Germinal center (tissue), 1 donor: ENCODE measurements at regions not wholly inside any gene's neighbourhood (a gene's known extent, or its start where the extent isn't known, plus 50 kb on each side); places are given as distances from the start of the nearest gene placed in this dataset.
"Not testable (repeated sequence)": the region's sequence is repeated elsewhere in the genome, so short reads cannot be mapped to it uniquely, and the experiment has no call there.

Experiments
- DNase-seq: peaks from one replicate; pipeline ENCODE4 v3.0.0; 2012; ENCODE audit warnings: mixed read lengths, low spot score

DNA sequence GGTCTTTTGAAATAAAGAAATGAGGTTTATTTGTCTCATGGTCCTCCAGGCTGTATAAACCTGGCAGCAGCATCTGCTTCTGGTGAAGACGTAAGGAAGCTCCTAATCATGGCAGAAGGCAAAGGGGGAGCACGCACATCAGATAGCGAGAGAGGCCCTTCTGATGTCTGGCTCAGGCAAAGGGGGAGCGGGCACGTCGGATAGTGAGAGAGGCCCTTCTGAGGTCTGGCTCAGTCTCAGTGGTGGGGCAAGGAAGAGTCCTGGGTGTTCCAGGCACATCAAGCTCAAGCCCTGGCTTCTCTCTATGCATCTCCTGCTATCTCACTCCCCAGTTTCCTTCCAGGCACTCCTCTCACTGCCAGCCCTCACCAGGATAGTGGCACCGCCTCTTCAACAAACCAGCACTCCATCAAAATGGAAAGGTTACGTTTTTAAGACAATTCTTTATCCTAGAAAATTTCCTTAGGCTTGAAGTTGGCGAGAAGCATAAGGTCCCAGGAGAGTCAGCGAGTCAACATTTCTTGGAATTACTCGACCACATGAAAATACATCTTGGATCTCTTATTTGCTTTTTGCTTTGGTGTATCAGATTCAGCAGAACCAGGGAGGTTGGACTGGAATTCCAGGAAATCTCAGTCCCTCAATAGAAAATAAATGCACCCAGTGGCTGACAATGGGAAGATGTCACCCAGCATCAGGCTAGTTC lies 189.6 kb upstream of the TMEM132C start:
- DNase-seq: no peak

DNA sequence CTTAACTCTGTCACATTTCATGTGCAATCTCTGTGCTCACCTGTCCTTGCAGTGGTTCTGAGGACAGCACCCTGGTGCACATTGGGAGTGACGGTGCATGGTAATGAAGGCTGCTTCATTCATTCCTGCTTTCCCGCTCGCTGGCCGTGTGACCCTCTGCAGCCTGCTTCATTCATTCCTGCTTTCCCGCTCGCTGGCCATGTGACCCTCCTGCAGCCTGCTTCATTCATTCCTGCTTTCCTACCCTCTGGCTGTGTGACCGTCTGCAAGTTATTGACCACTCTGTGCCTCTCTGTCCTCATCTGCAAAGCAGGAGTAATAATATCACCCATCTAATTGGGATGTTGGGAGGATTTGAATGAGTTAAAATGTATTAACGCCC lies 189.1 kb upstream of the TMEM132C start:
- no peak for DNase-seq

DNA sequence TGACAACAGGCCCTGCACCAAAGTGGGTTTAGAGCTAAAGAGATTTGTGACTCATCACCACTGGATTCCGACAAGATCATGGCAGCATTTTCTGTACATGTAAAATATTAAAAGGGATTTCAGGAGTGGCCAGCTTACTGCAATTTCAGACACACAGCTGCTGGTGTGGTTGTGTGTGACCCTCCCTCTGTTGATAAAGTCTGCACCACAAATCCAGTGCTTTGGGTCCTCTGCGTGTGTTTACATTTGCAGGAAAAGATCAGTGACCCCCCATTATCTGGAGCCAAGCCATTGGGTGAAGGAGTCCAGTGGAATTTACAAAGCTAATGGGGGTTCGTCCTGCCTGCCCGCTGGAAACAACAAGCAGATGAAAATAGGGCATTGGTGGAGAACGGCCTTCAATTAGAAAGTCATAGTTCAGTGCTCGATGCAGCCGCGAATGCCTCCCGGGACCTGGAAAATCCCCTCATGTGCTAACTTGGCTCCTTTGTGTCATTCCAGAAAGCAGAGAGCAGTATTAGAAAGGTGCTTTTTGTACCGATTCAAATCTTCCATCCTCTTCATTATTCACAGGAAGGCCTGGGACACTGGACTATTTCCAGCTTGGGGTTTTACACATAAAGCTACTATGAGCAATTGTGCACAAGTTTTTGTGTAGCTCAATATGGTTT lies 188.5 kb upstream of the TMEM132C start:
- no peak for DNase-seq

DNA sequence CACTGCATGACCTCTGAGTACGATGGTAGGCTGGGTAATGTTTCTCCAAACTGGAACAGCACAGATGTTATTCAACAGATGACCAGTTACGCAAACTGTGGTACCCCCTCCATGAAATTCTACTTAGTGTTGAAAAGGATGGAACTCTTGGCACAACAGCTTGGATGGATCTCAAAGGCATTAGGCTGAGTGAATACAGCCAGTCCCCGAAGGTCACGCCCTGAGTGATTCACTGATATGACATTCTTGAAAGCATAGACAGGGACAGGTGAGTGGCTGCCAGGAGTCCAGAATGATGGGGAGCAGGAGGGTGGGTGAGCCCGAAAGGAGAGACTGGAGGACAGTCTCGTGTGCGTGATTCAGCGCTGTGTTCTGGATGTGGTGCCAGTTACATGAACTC lies 187.5 kb upstream of the TMEM132C start:
- no peak for DNase-seq

DNA sequence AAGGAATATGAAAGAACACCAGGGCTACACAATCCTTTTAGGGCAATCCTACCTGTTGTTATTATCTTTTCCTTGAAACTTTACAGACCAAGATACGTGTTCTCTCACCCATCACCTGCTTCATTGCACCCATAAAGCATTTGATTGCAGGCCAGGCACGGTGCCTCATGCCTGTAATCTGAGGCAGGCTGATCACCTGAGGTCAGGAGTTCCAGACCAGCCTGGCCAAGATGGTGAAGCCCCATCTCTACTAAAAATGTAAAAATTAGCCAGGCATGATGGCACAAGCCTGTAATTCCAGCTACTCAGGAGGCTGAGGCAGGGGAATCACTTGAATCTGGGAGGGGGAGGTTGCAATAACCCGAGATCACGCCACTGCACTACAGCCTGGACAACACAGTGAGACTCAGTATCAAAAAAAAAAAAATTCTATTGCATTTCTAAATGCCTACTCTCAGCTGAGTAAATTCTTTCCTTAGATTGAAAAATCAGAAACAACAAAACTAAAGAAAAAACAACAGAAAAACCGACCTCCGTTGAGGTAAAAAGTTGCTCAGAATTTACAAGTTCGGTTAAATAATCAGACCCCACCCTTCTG lies 183.7 kb upstream of the TMEM132C start:
- no peak for DNase-seq

DNA sequence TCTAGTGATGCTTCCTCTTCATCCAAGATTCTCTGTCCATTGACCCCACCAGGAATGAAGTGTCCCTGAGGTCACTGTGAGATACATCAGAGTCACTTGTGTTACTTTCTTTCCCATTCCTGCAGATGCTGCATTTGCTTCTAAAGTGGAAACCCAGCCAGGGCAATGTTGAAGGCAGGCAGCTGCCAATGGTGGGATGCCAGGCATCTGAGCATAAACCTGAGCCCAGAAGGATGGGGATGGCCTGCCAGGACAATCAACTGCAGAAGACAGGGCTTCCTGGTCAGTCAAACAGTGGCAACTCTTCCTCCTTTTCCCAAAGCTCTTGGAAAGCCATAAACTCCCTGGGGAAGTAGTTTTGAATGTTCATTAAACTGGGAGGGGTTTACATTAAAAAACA lies 178.0 kb upstream of the TMEM132C start:
- DNase-seq: no peak

DNA sequence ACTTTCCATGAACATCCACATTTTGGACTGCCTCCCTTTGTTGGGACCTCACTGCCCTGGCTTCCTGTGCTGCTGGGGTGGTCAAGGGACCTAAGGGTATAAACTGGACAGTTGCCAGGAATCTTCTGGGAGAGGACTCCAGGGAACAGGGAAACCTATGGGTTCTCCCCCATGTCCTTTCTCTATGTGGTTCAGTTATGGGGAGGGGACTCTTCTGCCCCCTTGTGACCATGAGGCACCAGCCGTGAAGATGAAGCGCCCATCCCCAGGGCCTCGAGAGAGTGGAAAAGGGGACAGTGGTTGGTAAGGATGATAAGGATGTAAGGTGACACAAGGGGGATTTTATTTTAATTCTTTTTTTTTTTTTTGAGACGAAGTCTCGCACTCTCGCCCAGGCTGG lies 177.0 kb upstream of the TMEM132C start:
- DNase-seq: no peak

DNA sequence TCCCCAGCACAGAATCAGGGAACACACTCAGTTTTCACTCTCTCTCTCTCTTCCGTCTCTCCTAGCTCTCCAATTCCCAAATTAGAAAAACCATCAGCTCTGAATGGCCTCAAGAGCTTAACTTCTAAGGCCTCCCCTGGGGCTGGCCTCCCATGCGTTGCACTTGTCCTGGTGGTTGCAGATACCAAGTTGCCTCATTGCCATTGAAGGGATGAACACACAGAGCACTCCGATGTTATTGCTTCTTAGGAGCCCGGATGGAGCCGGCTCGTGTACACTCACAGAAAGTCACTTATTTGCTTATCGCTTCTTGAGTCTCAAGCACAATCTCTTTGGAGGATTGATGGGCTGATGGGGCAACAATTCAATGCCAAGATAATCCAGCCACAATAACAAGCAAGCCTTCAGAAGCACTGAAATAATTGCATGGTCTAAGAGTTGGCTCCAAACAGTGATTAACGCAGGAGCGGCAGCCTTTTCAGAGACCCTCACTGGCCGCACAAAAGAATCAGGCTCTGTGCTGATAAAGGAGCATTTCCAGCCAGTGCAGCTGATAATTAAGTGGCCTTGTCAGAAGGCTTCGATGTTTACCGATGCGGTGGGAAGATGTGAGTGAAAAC lies 175.8 kb upstream of the TMEM132C start:
- DNase-seq: no peak

DNA sequence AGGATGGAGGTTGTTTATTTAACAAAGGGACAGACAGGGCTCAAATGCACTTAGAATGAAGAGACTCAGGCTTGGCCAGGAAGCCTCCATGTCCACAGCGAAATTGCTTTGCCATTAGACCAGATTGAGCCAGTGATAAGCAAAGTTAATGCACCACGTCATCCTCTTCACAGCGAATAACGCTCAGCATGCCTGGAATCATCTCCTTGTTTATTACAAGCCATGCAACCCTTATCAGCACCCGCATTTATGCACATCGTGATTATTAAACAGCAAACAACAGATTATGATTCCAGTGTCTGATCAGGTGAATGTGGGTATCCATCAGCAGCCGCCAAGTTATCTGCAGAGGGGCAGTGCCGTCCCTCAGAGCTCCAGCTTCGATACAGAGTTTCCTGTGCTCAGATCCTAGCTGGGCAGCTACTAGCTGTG lies 175.0 kb upstream of the TMEM132C start:
- DNase-seq: no peak

DNA sequence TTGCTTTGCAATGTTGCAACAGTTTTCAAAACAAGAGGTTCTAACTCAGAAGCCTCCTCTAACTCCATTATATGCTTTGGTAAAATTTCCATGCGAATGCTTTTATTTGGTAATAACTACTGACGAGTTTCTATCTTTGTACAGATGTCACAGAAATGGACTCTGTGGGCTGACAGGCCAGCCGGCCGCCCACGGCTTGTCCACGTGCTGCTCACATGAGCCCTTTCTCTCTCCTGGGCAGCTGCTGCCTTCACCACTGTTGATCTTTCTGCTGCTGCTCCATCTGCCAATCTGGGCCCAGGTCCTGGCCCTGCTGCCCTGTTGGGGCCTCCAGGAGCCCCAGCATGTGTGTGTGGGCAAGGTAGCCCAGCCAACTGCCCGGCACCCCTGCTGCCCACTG lies 168.2 kb upstream of the TMEM132C start:
- no peak for DNase-seq

DNA sequence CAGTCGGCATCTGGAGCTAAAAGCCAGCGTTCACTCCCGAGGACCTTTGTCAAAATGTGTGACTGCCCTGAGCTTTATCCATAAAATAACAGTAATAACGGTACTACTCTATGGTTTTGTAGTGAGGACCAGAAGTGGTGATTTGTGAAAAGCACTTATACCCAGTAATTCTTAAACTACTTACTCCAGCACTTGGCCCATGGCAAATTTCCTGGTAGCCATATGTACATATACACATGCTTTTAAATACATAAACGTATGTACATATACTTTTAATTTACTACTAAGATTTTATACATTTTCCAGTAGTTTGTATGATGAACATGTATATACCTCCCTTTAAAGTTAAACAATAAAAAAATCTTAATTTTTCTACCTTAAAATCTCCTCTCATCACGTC lies 163.8 kb upstream of the TMEM132C start:
- no peak for DNase-seq

DNA sequence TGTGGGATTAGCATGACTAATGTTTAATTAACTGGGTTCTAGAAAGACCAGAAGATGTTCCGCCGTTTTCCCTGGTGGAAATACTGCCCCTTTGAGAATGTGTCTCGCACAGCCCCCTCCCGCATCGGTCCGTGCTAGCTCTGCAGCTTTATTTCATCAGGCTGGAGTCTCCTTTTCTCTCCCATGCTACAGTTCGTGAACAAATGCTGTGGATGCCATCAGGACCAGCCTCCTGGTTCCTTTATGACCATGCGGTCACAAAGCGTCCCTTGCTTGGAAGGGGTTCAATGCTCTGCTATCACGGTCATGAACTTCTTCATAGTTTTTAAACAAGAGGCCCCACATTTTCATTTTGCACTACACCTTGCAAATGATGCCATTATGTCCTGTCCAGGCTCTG lies 157.7 kb upstream of the TMEM132C start:
- no peak for DNase-seq

DNA sequence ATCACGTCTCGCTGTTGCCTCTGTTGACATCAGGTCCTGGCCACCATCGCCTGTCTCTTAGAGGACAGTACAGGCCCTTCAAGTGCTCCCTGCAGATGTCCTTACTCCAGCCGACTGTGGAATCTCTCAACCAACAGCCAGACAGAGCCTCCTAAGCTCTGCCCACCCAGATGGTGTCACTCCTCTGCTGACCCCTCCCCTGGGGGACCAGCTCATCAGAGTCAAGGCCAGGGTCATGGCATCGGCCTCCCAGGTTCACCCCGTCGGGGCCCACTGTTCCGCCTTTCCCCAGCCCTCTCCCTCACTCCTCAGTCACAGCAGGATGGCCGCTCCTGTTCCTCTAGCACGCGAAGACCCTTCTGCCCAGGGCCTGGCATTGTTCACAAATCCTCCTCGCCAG lies 157.3 kb upstream of the TMEM132C start:
- DNase-seq: no peak

DNA sequence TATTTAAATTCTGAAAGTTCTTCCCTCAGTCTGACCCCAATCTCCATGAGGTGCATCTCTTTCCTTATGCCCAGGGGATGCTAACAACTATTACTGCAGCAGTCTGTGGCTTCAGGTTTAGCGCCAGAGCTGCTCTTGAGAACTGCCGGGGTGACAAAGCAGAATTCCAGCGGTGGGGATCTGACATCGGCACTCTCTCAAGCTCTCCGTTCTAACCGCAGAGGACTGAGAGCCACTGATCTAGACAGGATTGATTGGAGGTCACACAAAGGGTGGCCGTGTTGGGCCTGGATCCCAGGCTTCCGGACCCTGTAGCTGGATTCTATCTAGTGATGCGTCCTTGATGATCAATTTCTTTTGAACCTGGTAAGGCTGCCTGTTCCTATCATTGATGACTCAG lies 155.6 kb upstream of the TMEM132C start:
- no peak for DNase-seq

DNA sequence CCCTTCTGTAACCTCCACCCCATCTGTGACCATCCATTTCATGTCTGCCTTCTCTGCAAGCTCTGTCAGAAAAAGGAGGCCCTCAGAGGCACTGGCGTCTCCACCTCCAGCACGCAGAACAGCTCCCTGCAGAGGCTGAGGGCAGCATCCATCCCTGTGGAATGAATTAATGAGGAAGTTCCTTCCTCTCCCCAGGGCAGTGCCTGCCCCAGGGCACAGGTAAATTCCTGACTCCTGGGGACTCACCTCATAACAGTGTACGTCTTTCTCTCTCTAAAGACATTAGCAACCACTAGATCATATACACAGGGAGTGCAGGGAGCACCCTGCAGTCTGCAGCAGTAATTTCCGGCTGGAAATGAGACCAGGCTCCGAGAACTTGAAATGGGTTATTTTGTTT lies 155.0 kb upstream of the TMEM132C start:
- no peak for DNase-seq

DNA sequence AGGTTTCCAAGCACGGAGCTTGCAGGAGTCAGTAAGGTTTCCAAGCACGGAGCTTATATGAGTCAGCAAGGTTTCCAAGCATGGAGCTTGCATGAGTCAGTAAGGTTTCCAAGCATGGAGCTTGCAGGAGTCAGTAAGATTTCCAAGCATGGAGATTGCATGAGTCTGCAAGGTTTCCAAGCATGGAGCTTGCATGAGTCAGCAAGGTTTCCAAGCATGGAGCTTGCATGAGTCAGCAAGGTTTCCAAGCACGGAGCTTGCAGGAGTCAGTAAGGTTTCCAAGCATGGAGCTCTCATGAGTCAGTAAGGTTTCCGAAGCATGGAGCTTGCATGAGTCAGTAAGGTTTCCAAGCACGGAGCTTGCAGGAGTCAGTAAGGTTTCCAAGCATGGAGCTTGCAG lies 153.7 kb upstream of the TMEM132C start:
- DNase-seq: not testable (repeated sequence)

DNA sequence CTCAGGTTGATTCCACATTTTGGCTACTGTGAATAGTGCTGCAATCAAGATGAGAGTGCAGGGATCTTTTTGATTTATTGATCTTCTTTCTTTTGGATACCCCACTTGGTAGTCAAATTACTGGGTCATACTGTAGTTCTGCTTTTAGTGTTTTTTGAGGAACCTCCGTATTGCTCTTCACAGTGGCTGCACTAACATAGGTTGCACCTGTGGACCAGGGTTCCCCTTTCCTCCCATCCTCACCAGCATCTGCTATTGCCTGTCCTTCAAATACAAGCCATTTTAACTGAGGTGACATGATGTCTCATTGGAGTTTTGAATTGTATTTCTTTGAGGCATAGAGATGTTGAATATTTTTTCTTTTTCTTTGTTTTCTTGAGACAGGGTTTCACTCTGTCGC lies 152.5 kb upstream of the TMEM132C start:
- no peak for DNase-seq

DNA sequence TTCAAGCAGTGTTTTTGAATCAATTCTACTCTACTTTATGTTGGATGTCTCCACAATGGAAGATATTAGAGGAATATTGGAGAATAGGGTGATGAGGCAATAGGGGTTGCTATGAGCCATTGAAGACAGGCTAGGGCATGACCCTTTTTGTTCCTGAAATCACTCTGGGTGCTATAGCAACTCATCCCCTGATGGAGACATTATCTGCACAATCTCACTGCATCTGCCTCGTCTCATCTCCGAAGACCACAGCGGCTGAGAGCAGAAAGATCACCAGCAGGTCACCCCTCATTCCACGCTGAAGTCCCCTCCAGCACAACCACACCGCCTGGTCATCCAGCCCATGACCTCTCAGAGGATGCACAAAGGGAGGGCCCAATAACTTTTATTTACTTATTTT lies 150.4 kb upstream of the TMEM132C start:
- no peak for DNase-seq

DNA sequence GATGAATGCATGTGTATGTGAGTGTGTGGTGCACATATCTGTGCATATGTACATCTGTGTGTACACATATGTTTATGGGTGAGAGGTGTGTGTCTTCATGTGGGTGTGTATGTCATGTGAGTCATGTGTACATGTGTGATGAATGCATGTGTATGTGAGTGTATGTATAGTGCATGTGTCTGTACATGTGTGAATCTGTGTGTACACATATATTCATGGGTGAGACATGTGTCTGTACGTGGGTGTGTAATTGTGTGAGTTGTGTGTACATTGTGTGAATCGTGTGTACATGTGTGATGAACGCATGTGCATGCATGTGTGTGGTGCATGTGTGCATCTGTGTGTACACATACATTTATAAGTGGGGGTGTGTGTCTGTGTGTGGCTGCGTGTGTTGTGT lies 146.9 kb upstream of the TMEM132C start:
- no peak for DNase-seq

DNA sequence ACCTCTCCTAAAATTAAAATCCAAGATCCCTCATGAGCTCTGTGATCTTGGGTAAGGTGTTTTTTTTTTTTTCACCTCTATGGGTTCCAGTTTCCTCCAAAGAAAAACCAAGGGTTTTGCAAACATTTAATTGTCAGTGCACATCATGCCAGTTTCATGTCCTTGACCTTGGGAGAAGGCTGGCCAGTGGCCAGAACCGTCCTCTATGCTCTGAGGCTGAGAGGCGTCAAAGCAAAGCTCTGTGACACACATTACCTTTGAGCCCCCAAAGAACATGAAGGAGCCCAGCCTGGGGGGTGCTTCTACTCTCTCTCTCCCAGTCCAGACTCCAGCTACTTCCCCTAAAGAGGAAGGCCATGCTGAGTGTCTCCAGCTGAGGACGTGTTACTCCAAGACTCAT lies 145.5 kb upstream of the TMEM132C start:
- no peak for DNase-seq

DNA sequence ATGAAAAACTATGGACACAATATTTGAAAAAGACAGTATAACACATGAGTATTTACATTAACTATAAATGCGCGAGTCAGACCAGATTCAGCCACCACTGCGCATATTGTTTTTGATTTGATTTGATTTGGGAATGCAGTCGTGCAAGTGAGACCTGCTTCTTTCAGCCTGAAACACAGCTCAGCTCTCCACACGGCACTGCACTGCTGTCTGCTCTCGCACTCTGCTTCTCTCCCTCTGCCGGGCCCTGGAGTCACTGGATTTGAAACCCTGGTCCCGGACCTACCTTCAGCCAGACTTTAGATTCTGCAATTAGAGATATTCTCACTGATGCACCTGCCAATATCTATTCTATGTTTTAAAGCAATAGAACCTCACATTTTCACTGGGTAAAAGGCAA lies 143.9 kb upstream of the TMEM132C start:
- no peak for DNase-seq

DNA sequence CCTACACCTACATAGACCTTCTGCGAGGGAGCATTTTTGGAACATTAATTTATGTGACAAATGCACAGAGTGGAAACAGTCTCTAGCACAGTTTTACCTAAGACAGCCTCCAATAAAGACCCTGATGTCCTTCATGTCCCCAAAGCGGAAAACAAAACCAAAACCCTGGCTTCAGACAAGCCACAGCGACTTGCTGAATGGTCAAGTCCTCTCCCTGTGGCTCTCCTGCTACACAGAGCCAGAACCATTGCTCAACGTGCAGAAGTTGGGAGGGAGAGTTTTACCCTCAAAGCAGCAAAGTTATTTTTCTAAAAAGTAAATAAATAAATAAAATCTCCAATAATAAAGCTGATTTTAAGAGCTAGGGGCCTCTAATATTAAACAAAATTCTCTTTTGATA lies 135.0 kb upstream of the TMEM132C start:
- no peak for DNase-seq
